DMS53 treated with DMSO at 0.1 percent for 48 hours (cell line): ENCODE measurements at regions not wholly inside any gene's neighbourhood (a gene's known extent, or its start where the extent isn't known, plus 50 kb on each side); places are given as distances from the start of the nearest gene placed in this dataset.

Source experiments
- DNase-seq: peaks from one replicate; lab custom pipeline; 2025; ENCODE audit not compliant: unreplicated experiment; lab: John Stamatoyannopoulos, UW

- no peak for DNase-seq
Observed at GRCh38 chr1:14545422-14546025, 53.0 kb upstream of the KAZN start.

- no peak for DNase-seq
Observed at GRCh38 chr1:14546416-14546815, 52.1 kb upstream of the KAZN start.
